ENCODE measurements at regions not wholly inside any gene's neighbourhood (a gene's known extent, or its start where the extent isn't known, plus 50 kb on each side); places are given as distances from the start of the nearest gene placed in this dataset.
"Not testable (repeated sequence)": the region's sequence is repeated elsewhere in the genome, so short reads cannot be mapped to it uniquely, and the experiment has no call there.

GRCh38 chr2:129467012-129467779 lies 512.3 kb upstream of the RAB6C start:
- DNase-seq = no peak

- DNase-seq = no peak
These were observed 511.5 kb upstream of the RAB6C start for GRCh38 chr2:129467941-129468340.

GRCh38 chr2:129468879-129469278 lies 510.6 kb upstream of the RAB6C start:
- no peak for DNase-seq

GRCh38 chr2:129469389-129469788 lies 510.1 kb upstream of the RAB6C start:
- no peak for DNase-seq

GRCh38 chr2:129469871-129470270 lies 509.6 kb upstream of the RAB6C start:
- no peak for DNase-seq

- DNase-seq = no peak
These were observed 500.5 kb upstream of the RAB6C start for GRCh38 chr2:129478902-129479517.

GRCh38 chr2:129479892-129480291 lies 499.6 kb upstream of the RAB6C start:
- DNase-seq = no peak

- no peak for DNase-seq
These were observed 498.7 kb upstream of the RAB6C start for GRCh38 chr2:129480790-129481189.

GRCh38 chr2:129481306-129482219 lies 497.9 kb upstream of the RAB6C start:
- DNase-seq = no peak

GRCh38 chr2:129482626-129483025 lies 496.8 kb upstream of the RAB6C start:
- DNase-seq = no peak

GRCh38 chr2:129483366-129483765 lies 496.1 kb upstream of the RAB6C start:
- no peak for DNase-seq

- DNase-seq = no peak
These were observed 494.2 kb upstream of the RAB6C start for GRCh38 chr2:129484999-129485897.

- DNase-seq = no peak
These were observed 491.1 kb upstream of the RAB6C start for GRCh38 chr2:129488376-129488775.

GRCh38 chr2:129490641-129491040 lies 488.8 kb upstream of the RAB6C start:
- no peak for DNase-seq

- no peak for DNase-seq
These were observed 488.2 kb upstream of the RAB6C start for GRCh38 chr2:129491308-129491707.

GRCh38 chr2:129492548-129492947 lies 486.9 kb upstream of the RAB6C start:
- DNase-seq = no peak

GRCh38 chr2:129499747-129500146 lies 479.7 kb upstream of the RAB6C start:
- DNase-seq = no peak

GRCh38 chr2:129502781-129503180 lies 476.7 kb upstream of the RAB6C start:
- no peak for DNase-seq

GRCh38 chr2:129504646-129505045 lies 474.8 kb upstream of the RAB6C start:
- no peak for DNase-seq

GRCh38 chr2:129518937-129519336 lies 460.5 kb upstream of the RAB6C start:
- DNase-seq = no peak

GRCh38 chr2:129532158-129532557 lies 447.3 kb upstream of the RAB6C start:
- DNase-seq = not testable (repeated sequence)

GRCh38 chr2:129548880-129549279 lies 430.6 kb upstream of the RAB6C start:
- DNase-seq = no peak

- DNase-seq = no peak
These were observed 428.9 kb upstream of the RAB6C start for GRCh38 chr2:129550536-129550935.
